ENCODE measurements at regions not wholly inside any gene's neighbourhood (a gene's known extent, or its start where the extent isn't known, plus 50 kb on each side); places are given as distances from the start of the nearest gene placed in this dataset.

- H3K4me3 ChIP-seq: no peak overlapping the region
- no peaks in the 10 kb centered on the region for H3K27me3 ChIP-seq
- no peaks in the 10 kb centered on the region for H4K20me1 ChIP-seq (ENCODE audit: insufficient read depth, poor library complexity, severe bottlenecking)
- WGBS (ENCODE audit: low lambda C conversion rate, missing lambda C conversion rate): 56% methylated on average over 8 of the region's 8 CpGs
- no peaks in the 10 kb centered on the region for H3K36me3 ChIP-seq (replicated peaks; ENCODE audit: insufficient read depth, low read depth)
- H3K9me3 ChIP-seq (ENCODE audit: low read depth): no peaks in the 10 kb centered on the region
- H3K27ac ChIP-seq: no peak overlapping the region
- TF ChIP-seq CTCF (IDR thresholded peaks at IDR 0.05; ENCODE audit: poor library complexity) (no peak), EZH2 (IDR thresholded peaks at IDR 0.05; ENCODE audit: borderline replicate concordance) (no peak), EZH2phosphoT487 (IDR thresholded peaks at IDR 0.05; ENCODE audit: low read depth, severe bottlenecking, unreplicated experiment) (no peak)
- H3K79me2 ChIP-seq: no peaks in the 10 kb centered on the region
- no peak for DNase-seq (ENCODE audit: low spot score)
- H2AFZ ChIP-seq: no peak overlapping the region
- no peaks in the 10 kb centered on the region for H3K4me1 ChIP-seq (ENCODE audit: insufficient read depth)
- no peaks in the 10 kb centered on the region for H3K9me2 ChIP-seq (replicated peaks; ENCODE audit: insufficient read depth)
- H3K4me2 ChIP-seq: no peak overlapping the region
Observed at GRCh38 chr15:94080416-94080815, 150.9 kb upstream of the MCTP2 start.

- H3K4me1 ChIP-seq (ENCODE audit: insufficient read depth): no peaks in the 10 kb centered on the region
- no peak for DNase-seq (ENCODE audit: low spot score)
- TF ChIP-seq CTCF (IDR thresholded peaks at IDR 0.05; ENCODE audit: poor library complexity) (no peak), EZH2phosphoT487 (IDR thresholded peaks at IDR 0.05; ENCODE audit: low read depth, severe bottlenecking, unreplicated experiment) (no peak), EZH2 (IDR thresholded peaks at IDR 0.05; ENCODE audit: borderline replicate concordance) (no peak)
- H3K9me2 ChIP-seq (replicated peaks; ENCODE audit: insufficient read depth): no peaks in the 10 kb centered on the region
- H3K79me2 ChIP-seq: no peaks in the 10 kb centered on the region
- H4K20me1 ChIP-seq (ENCODE audit: insufficient read depth, poor library complexity, severe bottlenecking): no peaks in the 10 kb centered on the region
- WGBS (ENCODE audit: low lambda C conversion rate, missing lambda C conversion rate): 98% methylated on average over 4 of the region's 4 CpGs
- H3K27ac ChIP-seq: no peak overlapping the region
- no peaks in the 10 kb centered on the region for H3K36me3 ChIP-seq (replicated peaks; ENCODE audit: insufficient read depth, low read depth)
- no peaks in the 10 kb centered on the region for H3K9me3 ChIP-seq (ENCODE audit: low read depth)
- H3K4me2 ChIP-seq: no peak overlapping the region
- H2AFZ ChIP-seq: no peak overlapping the region
- no peak overlapping the region for H3K4me3 ChIP-seq
- H3K27me3 ChIP-seq: no peaks in the 10 kb centered on the region
Observed at GRCh38 chr15:94079968-94080367, 151.4 kb upstream of the MCTP2 start.

GRCh38 chr15:94079459-94079858, 151.9 kb upstream of the MCTP2 start:
- H3K9me2 ChIP-seq (replicated peaks; ENCODE audit: insufficient read depth): no peaks in the 10 kb centered on the region
- WGBS (ENCODE audit: low lambda C conversion rate, missing lambda C conversion rate): 78% methylated on average over 4 of the region's 4 CpGs
- no peaks in the 10 kb centered on the region for H3K79me2 ChIP-seq
- H4K20me1 ChIP-seq (ENCODE audit: insufficient read depth, poor library complexity, severe bottlenecking): no peaks in the 10 kb centered on the region
- H3K4me1 ChIP-seq (ENCODE audit: insufficient read depth): no peaks in the 10 kb centered on the region
- DNase-seq (ENCODE audit: low spot score): no peak
- no peaks in the 10 kb centered on the region for H3K27me3 ChIP-seq
- no peak overlapping the region for H3K4me2 ChIP-seq
- H3K4me3 ChIP-seq: no peak overlapping the region
- H3K9me3 ChIP-seq (ENCODE audit: low read depth): no peaks in the 10 kb centered on the region
- H2AFZ ChIP-seq: no peak overlapping the region
- TF ChIP-seq EZH2 (IDR thresholded peaks at IDR 0.05; ENCODE audit: borderline replicate concordance): no peak
- TF ChIP-seq CTCF (IDR thresholded peaks at IDR 0.05; ENCODE audit: poor library complexity): no peak
- no peak for TF ChIP-seq EZH2phosphoT487 (IDR thresholded peaks at IDR 0.05; ENCODE audit: low read depth, severe bottlenecking, unreplicated experiment)
- H3K27ac ChIP-seq: no peak overlapping the region
- no peaks in the 10 kb centered on the region for H3K36me3 ChIP-seq (replicated peaks; ENCODE audit: insufficient read depth, low read depth)

GRCh38 chr15:94077938-94078337, 153.4 kb upstream of the MCTP2 start:
- no peaks in the 10 kb centered on the region for H3K9me2 ChIP-seq (replicated peaks; ENCODE audit: insufficient read depth)
- H3K79me2 ChIP-seq: no peaks in the 10 kb centered on the region
- H3K4me2 ChIP-seq: no peak overlapping the region
- H3K9me3 ChIP-seq (ENCODE audit: low read depth): no peaks in the 10 kb centered on the region
- H3K36me3 ChIP-seq (replicated peaks; ENCODE audit: insufficient read depth, low read depth): no peaks in the 10 kb centered on the region
- no peak for DNase-seq (ENCODE audit: low spot score)
- H3K4me1 ChIP-seq (ENCODE audit: insufficient read depth): no peaks in the 10 kb centered on the region
- no peak for TF ChIP-seq EZH2 (IDR thresholded peaks at IDR 0.05; ENCODE audit: borderline replicate concordance)
- no peak for TF ChIP-seq CTCF (IDR thresholded peaks at IDR 0.05; ENCODE audit: poor library complexity)
- no peak for TF ChIP-seq EZH2phosphoT487 (IDR thresholded peaks at IDR 0.05; ENCODE audit: low read depth, severe bottlenecking, unreplicated experiment)
- WGBS (ENCODE audit: low lambda C conversion rate, missing lambda C conversion rate): 98% methylated on average over 2 of the region's 2 CpGs
- no peaks in the 10 kb centered on the region for H4K20me1 ChIP-seq (ENCODE audit: insufficient read depth, poor library complexity, severe bottlenecking)
- no peak overlapping the region for H3K27ac ChIP-seq
- no peak overlapping the region for H3K4me3 ChIP-seq
- H2AFZ ChIP-seq: no peak overlapping the region
- no peaks in the 10 kb centered on the region for H3K27me3 ChIP-seq

All from hepatocyte (in vitro differentiated cells).